ENCODE measurements at regions not wholly inside any gene's neighbourhood (a gene's known extent, or its start where the extent isn't known, plus 50 kb on each side); places are given as distances from the start of the nearest gene placed in this dataset.

DNA sequence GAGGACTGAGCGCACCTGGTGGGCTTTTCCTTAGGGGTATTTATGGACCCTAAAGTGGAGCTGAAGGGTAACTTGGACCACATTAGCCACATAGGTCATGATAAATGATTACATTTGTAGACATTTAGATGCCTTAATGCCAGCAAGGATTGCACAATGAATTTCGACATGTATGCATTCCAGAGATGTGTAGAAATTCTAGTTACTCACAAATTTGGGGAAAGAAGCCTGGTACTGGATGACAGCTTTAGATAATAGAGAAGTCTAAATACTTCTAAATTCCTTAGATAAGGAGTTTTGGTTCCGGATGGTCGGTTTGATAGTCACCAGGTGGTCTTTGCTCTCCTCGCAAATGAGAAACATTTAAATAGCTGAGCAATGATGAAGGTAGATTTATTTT, 609.5 kb upstream of the PRKX start:
- no peak for TF ChIP-seq CTCF (conservative IDR thresholded peaks at IDR 0.05; ENCODE audit: low read length)
- TF ChIP-seq EZH2phosphoT487 (IDR thresholded peaks at IDR 0.05; ENCODE audit: borderline replicate concordance): no peak

Measured in Loucy (cell line).